Stromal cell of bone marrow (primary cell): ENCODE measurements at regions not wholly inside any gene's neighbourhood (a gene's known extent, or its start where the extent isn't known, plus 50 kb on each side); places are given as distances from the start of the nearest gene placed in this dataset.

Experiments
- DNase-seq: peaks from one replicate; pipeline ENCODE4 v3.0.0-alpha.2; 2012; ENCODE audit warnings: low read depth

- DNase-seq: no peak
These were observed 102.9 kb upstream of the HAAO start for GRCh38 chr2:42895134-42895790.

GRCh38 chr2:42893047-42893758, 100.8 kb upstream of the HAAO start:
- DNase-seq: no peak

GRCh38 chr2:42890791-42891355, 98.5 kb upstream of the HAAO start:
- no peak for DNase-seq

- no peak for DNase-seq
These were observed 96.2 kb upstream of the HAAO start for GRCh38 chr2:42888321-42889245.

GRCh38 chr2:42886921-42887320, 94.5 kb upstream of the HAAO start:
- DNase-seq: no peak

- DNase-seq: no peak
These were observed 90.4 kb upstream of the HAAO start for GRCh38 chr2:42882756-42883155.

- no peak for DNase-seq
These were observed 89.3 kb upstream of the HAAO start for GRCh38 chr2:42881732-42882131.

GRCh38 chr2:42880738-42881690, 88.6 kb upstream of the HAAO start:
- no peak for DNase-seq

GRCh38 chr2:42879913-42880737, 87.7 kb upstream of the HAAO start:
- DNase-seq: no peak

- DNase-seq: no peak
These were observed 86.8 kb upstream of the HAAO start for GRCh38 chr2:42879121-42879705.

- no peak for DNase-seq
These were observed 86.2 kb upstream of the HAAO start for GRCh38 chr2:42878581-42878980.

- DNase-seq: no peak
These were observed 85.6 kb upstream of the HAAO start for GRCh38 chr2:42877936-42878335.

GRCh38 chr2:42877511-42877910, 85.1 kb upstream of the HAAO start:
- DNase-seq: no peak

- DNase-seq: no peak
These were observed 84.0 kb upstream of the HAAO start for GRCh38 chr2:42876326-42876751.

- no peak for DNase-seq
These were observed 83.5 kb upstream of the HAAO start for GRCh38 chr2:42875880-42876279.

- no peak for DNase-seq
These were observed 82.8 kb upstream of the HAAO start for GRCh38 chr2:42874949-42875801.

- peak; percentile 31 for DNase-seq
These were observed 80.3 kb upstream of the HAAO start for GRCh38 chr2:42872721-42873120.

- no peak for DNase-seq
These were observed 79.0 kb upstream of the HAAO start for GRCh38 chr2:42871372-42871771.

- DNase-seq: no peak
These were observed 76.5 kb upstream of the HAAO start for GRCh38 chr2:42868874-42869273.
